COR-L47 (cell line): ENCODE measurements at regions not wholly inside any gene's neighbourhood (a gene's known extent, or its start where the extent isn't known, plus 50 kb on each side); places are given as distances from the start of the nearest gene placed in this dataset.

Experiments
- DNase-seq: peaks from one replicate; lab custom pipeline; 2025; lab: John Stamatoyannopoulos, UW

DNA sequence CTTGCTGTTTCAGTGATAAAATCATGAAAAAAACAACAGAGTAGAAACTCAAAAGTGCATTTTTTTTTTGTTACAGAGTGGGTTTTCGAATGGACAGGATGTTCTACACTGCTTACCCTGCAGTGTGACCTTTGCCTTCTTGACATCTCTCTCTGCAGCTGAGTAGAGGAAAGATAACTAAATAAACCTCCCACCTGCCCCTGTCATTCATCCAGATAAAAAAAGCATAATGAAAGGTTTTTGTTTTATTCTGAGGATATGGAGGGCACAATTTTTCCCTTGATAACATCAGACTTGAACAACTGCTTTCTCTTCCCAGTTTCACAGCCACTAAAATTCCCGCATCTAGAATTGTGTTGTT lies 193.6 kb upstream of the FOXQ1 start:
- DNase-seq = no peak

DNA sequence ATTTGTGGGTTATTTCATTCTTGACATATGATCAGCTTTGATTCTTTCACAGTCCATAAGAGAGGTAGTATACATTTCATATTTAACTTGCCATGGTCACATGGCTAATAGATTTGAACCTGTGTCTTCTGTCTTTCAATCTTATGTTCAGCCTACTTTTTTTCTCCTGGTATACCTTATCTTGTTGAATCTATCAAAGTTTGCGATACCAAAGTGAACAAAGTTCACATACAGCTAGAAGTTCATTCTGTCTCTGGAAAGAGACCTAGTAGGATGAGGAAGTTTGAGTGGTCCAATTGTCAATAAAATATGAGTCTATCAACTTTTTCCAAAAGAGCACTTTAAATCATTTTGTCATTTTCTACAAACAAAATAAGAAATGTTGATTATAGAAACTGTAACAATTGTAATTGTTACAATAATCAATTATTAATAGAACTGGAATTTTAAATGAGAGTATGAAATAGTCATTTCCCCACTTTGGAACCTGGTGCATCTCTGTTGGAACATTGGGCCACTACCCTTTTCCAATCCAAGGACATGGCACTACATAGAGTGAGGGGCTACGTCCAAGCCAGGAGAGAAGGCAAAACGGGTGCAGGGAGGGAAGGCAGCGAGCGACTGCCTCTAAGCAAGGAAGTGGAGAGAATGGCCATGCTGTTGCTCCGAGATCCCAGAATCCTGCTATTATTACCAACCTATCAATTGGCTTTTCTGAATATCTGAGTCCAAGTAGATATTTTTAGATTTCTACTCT lies 194.2 kb upstream of the FOXQ1 start:
- no peak for DNase-seq

DNA sequence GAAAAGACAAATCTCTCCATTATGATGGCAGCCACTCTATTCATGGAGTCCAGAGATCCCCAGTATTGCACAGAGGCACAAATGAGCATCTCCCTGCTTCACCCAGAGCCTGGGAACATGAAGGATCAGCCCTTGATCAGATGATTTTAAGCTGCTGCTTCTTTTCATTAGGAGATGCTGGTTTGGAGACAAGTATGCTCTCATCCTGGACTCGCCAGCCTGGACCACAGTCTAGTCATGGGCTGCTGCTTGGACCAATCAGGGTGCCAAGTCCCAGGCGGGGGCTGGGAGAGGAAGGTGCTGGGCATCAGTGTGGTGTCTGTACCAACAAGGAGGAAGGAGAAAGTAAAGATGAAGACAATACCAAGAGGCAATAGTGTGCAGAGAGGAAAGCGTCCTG lies 195.7 kb upstream of the FOXQ1 start:
- DNase-seq = no peak

DNA sequence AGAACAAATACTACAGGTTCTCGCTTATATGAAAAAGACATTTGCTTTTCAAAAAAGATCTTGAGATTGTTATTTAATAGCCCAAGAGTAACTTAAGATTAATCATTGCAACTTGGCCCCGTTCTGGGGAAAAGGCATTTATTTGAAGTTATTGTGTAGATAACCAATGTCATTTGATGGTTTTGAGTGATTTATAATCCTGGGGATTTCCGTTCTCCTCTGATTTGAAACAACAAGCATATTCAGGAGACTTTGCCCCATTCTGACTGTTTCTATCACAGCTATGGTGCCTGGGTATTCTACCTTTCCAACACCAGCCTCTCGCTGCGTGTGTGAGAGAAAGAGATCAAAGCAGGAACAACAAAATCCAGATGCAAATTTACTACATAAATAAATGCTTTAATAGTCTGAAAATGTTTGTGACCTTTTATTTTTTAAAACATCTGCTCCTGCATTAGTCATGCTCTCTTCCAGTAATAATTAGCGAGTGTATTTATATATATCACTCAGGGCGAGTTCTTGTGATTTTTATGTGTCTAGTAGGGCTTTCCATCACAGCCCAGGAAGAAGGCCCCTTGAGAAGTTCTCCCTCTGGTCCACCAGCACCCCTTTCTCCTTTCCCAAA lies 197.9 kb upstream of the FOXQ1 start:
- no peak for DNase-seq

DNA sequence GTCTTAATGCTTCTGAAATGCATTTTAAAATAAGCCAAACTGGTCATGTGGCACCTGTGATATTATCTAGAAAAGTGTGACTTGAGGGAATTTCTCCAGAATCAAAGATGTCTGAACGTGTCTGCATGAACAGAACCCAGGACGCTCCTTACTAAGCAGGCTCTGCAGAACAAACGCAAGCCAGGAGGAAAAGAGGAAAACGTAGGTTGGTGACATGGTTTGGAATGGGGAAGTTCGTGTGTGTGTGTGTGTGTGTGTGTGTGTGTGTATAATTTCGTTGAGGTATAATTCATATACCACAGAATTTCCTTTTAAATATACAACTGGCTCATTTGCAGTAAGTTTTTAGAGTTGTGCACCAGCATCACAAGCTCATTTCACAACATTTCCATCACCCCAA lies 200.5 kb upstream of the FOXQ1 start:
- DNase-seq = no peak

DNA sequence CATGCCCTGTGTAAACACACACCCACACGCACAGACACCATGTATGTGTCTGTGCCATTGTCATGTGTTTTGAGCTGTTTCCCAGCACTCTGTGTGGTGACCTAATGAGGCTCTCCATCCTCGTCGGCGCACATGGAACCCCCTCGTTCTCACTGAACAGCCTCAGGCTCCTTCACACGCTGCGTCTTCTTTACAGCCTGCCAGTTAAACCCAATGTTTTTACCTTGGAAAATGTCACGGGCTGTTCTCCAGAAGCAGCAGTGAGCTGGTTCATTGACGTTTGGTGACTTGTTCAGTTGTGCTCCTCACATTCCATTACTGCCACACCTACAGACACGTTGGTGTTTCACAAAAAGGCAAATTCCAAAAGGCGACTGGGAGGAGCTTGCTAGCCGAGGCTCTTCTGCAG lies 201.0 kb upstream of the FOXQ1 start:
- DNase-seq = no peak

DNA sequence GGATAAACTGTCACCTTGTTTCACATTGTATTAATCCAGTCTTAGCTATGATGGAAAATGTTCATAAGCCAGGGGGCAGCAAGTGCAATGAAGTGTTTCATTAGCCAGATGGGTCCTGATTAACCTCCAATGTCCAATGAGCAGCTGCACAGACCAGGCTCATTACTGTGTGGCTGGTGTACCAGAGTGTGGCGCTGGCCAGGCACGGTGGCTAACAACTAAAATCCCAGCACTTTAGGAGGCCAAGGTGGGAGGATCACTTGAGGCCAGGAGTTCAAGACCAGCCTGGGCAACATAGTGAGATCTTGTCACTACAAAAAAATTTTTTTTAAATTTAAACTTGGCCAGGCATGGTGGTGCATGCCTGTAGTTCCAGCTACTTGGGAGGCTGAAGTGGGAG lies 201.7 kb upstream of the FOXQ1 start:
- DNase-seq = no peak

DNA sequence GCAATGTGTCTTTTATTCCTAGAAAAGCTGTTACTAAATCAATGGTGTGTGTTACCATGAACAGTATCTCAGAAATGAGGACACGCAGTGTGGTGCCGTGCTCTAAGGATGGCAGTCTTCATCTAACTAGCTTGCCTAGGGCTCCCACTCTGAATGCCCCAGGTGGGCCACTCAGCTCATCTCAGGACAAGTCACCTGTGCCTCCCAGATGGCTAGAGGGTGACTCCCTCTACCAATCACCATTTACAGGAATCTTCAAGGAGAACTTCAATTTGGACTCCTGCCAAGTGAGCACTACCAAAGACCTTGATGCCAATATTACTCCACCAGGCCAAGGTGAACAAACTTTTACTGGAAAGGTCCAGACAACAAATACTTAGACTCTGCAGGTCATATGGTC lies 202.8 kb upstream of the FOXQ1 start:
- DNase-seq = no peak

DNA sequence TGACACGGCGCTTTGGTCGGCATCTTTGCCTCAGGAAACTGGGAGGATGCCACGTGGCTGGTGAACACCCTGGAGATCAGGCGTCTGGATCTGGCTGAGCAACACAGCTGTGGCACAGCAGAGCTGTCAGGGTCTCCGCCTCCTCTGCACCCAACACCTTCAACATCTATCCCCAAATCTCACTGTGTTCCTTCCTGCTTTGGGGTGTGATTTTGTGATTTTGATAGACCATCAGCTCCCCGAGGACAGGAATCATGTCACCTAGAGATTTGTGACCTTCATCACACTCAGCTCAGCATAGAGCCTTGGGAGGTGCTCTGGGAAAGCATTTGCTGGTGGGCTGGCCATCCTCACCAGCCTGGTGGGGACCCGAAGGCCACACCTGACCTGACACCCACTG lies 203.7 kb upstream of the FOXQ1 start:
- no peak for DNase-seq

DNA sequence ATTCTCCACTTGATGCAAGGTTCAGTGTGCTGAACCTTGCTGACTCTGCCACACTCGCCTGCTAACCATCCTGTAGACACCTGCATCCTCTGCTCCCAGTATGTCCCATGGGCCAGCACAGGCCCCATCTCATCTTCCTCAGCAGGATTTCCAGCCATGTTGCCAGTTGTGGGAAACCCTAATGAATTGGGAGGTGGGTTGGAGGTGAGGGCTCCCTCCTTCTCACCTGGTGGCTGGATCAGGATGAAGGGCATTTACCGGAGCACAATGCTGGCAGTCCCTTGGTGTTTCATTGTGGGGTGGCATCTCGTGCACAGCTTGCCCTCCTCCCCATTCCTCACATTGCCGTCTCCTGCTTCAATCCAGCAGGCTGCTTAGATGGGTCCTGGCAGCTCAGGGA lies 204.3 kb upstream of the FOXQ1 start:
- DNase-seq = no peak

DNA sequence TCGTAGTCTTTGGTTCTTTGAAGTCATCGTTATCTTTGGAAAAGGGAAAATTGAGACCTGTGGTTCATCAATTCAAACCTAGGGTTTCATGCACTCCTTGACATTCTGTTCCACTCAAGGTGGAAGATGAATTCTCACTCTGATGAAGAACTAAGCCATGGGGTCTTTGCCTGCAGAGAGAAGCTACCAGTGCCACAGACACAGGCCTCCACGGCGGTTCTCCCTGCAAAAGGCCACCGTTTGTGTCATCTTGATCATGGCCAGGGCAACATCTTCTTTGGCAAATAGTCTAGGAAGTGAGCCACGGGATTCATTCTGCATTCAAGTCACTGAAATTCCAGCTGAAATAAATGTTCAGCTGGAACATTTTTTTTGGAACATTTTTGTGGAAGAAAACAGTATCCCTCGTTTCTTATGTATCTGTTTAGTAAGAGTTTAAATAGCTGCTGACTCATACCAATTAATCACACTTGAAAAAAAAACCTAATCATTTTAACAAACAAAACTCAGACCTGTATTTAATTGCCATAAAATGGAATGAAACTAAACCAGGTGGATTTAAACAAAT lies 206.0 kb upstream of the FOXQ1 start:
- no peak for DNase-seq

DNA sequence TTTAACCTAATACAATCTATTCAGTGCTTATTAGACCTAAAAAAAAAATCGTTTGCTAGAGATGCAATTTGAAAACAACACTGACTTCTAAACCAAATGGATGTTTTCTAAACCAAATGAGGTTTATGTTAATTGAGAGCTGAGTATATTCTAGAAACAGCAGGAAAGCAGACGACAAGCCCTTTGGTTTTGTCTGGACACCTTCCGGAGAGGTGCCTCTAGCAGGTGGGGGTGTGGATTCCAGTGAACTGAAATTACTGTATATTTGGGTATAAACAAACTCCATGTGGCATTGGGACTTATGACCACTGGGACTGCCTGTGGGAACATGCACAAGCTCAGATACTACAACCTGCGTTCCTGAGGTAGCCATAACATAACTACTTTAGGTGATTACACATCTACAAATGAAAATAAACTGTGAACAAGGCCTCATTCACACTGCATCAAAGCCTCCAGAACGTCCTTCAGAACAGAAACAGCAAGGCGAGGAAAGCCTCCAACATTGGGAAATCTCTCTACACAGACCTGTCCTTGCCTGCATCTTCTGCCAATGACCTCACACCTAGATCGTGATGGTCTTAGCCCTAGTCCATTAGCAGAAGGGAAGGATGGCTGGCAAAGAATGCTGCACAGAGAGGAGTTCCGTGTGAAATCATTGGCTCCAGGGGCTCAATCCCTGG lies 206.8 kb upstream of the FOXQ1 start:
- DNase-seq = no peak

DNA sequence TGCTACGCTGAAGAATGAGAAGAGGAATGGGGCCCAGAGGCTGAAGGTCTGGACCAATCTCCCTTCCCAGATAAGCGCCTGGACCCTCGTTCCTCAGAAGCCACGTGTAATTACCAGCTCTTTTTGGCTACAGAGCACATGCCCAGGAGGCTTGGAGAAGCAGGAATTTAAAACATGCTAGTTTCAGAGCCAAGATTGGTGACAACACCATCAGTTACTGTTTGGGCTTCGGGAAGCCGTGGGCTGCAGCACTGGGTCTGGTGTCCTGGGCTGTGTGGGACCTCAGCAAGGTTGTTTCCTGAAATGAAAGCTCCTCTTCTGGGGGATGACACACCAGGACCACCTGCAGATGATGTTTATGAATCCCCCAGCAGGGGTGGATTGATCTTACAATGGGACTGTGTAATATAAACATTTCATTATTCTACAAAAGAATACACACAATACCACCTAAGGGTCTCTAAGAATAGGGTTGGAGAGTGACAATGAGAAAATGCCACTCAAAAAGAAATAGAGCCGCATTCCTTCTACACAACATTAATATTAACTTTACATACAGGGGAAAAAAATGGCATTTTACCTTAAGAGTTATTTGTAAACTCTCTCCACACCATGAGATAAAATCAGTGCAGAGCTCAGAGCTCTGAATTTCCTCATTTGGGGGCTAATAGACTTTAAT lies 207.8 kb upstream of the FOXQ1 start:
- no peak for DNase-seq

DNA sequence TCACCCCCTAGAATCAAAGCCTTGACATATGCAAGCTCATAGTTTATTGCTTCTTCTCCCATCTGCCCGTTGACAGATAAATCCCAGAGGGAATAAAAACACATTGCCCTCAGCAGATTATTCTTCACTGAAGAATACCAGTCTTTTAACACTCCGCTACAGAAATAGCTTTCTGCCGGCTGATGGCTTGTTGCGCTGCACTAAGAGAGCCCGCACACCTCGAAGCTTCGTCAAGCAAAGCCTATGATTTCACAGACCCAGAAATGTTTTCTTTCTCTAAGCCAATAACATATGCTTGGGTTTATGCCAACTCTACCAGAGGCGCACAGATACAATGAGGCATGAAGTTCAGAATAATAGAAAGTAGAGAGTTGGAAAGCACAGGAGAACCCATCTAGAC lies 208.9 kb upstream of the FOXQ1 start:
- DNase-seq = no peak

DNA sequence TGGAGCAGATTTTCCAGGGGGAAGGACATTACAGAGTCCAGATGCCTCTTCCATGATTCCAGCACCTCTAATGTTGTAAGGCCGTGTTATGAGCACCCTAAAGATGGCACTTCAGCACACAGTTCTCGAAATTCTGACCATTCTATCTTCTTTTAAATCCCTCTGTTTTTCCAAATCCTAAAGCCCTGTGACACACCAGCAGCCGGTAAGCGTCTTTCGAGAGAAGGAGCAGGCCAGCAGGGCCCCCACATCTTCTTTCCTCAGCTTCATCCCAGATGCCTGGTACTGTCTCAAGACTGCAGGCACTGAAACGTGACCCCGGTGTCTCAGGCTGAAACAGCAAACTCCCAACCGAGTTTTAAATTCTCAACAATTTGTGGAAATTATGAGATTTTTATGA lies 211.6 kb upstream of the FOXQ1 start:
- DNase-seq = no peak

DNA sequence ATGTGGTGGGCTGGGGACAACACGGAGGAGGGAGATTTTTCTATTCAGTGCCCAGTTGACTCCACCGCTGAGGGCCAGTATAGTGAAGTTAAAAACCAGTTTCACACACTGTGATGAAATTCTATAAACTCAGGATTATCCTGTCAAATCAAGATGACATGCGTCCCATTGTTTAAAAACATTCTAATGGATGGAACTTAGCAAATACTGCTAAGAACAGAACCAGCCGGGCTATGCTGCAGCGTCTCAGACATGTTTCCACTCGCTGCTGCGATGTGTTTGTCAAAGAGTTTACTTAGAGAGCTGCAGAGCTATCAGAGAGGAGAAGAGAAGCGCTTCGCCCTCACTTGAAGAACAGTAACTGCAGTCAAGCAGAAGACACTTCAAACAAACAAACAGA lies 212.6 kb upstream of the FOXQ1 start:
- DNase-seq = no peak

DNA sequence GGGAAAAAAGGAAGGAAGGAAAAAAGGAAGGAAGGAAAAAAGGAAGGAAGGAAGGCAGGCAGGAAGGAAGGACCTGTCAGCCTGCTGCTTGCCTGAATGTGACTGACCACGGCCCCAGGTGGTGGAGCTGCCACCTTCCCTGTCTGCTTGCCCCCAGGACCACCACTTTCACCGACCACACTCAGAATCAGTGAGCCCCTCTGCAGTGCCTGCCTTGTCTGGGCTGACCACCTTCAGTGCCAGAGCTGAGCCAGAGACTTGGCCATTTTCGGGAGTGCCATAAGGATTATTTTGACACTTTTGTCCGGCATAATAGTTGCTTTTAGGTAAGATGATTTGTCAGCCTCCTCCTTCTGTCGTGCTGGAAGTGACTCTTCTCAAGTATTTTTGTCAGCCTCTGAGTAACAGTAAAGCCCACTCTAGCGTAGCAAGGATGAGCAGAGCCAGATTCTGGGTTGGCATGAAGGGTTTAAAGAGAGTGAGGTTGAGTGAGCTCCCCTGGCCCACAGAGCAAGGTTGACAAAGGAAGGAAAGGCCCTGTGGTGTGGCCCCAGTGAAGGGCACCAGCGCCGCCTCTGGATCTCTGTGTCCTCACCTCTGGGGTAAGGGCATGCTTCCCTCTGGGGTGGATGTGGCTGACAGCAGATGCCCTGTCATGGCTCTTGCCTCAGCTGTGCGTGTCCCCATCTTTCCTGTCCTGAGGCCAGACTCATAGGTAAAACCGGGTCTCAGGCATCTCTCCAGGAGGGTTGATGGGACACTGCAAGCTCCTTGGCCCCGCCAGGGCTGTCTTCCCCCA lies 214.7 kb upstream of the FOXQ1 start:
- DNase-seq = no peak

DNA sequence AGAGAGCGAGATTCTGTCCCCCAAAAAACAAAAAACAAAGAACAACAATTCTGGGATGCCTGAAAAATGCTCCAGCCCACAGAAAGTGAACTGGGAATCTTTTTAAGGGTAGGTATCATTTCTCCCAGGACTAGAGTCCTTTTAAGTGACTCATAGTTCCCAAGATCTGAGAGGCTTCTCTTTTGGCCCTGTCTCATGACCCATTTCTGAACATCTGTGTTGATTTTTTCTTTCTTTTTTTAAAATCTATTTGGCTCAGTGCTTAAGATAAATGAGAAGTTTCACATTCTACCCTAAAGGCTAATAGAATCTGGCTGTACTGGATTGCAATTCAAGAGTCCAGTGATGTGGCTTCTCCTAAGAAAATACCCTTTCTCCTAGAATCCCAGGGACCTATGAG lies 217.6 kb upstream of the FOXQ1 start:
- DNase-seq = no peak

DNA sequence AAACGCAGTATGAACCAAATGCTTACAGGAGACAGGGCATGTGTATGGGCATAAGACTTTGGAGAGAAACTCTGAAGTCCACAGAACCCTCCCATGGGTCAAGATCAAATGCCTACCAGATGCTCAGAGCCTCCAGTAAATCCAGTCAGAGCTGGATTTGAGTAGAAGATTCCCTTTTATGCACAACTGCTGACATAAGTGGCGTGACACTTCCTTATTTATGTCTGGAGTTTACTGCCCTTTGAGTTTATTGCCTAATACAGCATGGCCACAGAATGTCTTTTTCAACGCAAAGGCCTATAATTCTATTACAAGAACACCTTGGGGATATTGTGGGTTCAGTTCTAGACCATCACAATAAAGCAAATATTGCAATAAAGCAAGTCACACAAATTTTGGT lies 220.0 kb upstream of the FOXQ1 start:
- no peak for DNase-seq

DNA sequence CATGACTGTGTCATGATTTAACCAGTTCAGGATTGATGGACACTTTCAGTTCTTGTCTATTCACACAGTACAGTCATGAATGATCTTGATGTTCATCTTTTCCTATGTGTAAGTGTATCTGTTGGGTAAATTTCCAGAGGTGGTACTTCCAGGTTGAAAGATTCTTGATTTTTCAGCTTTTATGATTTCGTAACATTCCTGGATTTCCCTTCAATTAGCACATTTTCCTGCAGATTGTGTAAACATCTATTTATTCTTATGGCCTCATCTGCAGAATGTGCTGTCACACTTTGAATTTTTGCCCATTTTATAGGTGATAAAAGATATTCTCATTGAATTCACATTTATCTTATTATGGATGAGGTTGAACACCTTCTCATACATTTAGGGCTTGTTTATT lies 222.0 kb upstream of the FOXQ1 start:
- no peak for DNase-seq

DNA sequence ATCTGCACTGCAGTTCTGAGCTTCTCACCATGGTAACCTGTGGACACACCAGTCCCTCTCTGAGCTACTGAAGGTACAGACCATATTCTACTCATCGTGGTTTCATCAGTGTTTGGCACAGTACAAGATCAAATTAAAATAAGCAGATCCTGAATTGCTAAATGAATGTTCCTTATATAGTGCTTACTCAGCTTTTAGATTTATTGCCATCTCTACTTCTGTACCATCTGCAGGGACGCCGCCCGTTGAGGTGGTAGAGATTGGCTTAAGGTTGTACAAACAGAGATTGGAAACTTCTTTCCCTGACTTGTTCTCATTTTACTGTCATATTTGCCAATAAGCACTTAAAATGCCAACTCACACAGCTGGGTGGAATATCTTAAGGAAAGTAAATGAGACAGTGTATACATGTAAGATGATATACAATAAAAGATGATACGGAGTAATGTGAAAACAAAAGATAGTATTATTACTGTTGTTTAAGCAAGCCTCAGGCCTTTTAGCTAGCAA lies 223.4 kb upstream of the FOXQ1 start:
- DNase-seq = no peak
